Urinary bladder (tissue), 3 donors: ENCODE measurements at regions not wholly inside any gene's neighbourhood (a gene's known extent, or its start where the extent isn't known, plus 50 kb on each side); places are given as distances from the start of the nearest gene placed in this dataset.

ENCODE experiments used
- DNase-seq: peaks from one replicate; pipeline ENCODE4 v3.0.0-alpha.2; 2015; ENCODE audit errors: extremely low spot score
- H3K27ac ChIP-seq: one replicate; pipeline ENCODE4 v1.5.1; 2013; ENCODE audit warnings: low read depth, mild to moderate bottlenecking, moderate library complexity
- H3K36me3 ChIP-seq: one replicate; pipeline ENCODE4 v1.6.1; 2013; ENCODE audit warnings: mild to moderate bottlenecking, moderate library complexity; ENCODE audit not compliant: insufficient read depth
- H3K4me1 ChIP-seq: one replicate; pipeline ENCODE4 v1.6.1; 2013; ENCODE audit warnings: mild to moderate bottlenecking, moderate library complexity; ENCODE audit not compliant: insufficient read depth
- H3K4me3 ChIP-seq: one replicate; pipeline ENCODE4 v1.5.1; 2013; ENCODE audit warnings: low read depth, low read length
- WGBS: extraction: QIAGEN DNeasy Blood & Tissue Kit; methylation state at CpG from one replicate; pipeline ENCODE4 v1.1.7; 2013; 5-methylcytosine and 5-hydroxymethylcytosine counted together
- donor health status: healthy with polysubstance abuse.
- donor health status: healthy.

- H3K27ac ChIP-seq = no peak overlapping the region
- no peaks in the 10 kb centered on the region for H3K36me3 ChIP-seq
- H3K4me1 ChIP-seq = no peaks in the 10 kb centered on the region
- no peak overlapping the region for H3K4me3 ChIP-seq
- DNase-seq = no peak
- 53% methylated on average over 6 of the region's 6 CpGs for WGBS
Measured at GRCh38 chr12:114302606-114303315, 103.2 kb downstream of the TBX5 start.

DNA sequence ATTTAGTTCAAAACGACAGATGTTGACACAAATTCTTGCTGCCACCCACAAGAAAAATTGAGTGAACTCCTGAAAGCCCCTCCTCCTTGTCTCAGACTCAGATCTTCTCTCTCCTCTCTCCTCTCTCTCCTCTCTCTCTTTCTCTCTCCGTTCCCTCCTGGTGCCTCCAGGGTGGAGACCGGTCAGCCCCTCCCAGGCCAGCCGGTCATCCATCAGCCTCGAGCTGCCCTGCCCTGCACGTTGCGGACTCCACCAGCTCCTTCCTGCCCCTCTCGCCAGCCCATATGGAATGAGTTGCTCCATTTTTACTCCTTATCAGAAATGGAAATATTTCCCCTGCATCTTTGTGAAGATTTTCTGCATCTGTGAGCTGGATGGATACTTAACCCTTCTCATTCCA, 103.8 kb downstream of the TBX5 start:
- Histone ChIP-seq H3K27ac (no peak overlapping the region), H3K4me3 (no peak overlapping the region), H3K36me3 (no peaks in the 10 kb centered on the region), H3K4me1 (no peaks in the 10 kb centered on the region)
- no peak for DNase-seq
- 21% methylated on average over 8 of the region's 8 CpGs for WGBS

GRCh38 chr12:114294303-114294685, 111.7 kb downstream of the TBX5 start:
- no peak for DNase-seq
- H3K27ac ChIP-seq = no peak overlapping the region

DNA sequence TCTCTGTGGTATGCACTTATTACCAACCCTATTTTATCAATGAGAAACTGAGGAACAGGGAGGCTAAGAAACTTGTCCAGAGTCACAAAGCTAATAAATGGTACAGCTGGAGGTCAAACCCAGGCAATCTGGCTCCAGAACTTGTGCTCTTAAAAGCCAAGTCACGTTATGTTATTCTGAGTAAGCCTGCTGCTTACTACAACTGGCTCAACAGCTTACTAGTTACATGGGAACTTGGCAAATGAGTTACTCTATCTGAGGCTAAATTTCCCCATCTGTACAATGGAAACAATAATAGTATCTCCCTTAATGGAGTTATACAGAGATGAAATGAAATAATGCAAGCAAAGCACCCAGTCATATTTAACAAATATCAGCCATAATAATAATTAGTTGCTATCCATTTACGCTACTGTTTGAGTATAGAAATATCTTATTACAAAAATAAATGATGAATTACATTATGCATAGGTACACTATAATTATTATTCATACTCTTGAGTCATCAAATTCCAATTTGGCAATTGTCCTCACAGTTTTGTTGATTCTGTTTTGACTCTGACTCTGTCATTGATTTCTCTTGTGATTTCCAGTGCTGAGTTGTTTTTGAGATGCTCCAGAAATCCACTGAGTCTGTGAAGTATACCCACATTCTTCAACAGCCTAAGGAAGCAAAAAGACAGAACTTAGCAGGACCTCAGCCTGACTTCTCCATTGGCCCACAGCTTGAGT, 112.2 kb downstream of the TBX5 start:
- Histone ChIP-seq H3K36me3 (no peaks in the 10 kb centered on the region), H3K27ac (no peak overlapping the region), H3K4me1 (no peaks in the 10 kb centered on the region), H3K4me3 (no peak overlapping the region)
- DNase-seq = no peak
- 71% methylated on average over 2 of the region's 2 CpGs for WGBS

More at GRCh38 chr12:114294303-114294685, 111.7 kb downstream of the TBX5 start:
- 92% methylated on average over 3 of the region's 3 CpGs for WGBS
- Histone ChIP-seq H3K4me3 (no peak overlapping the region), H3K36me3 (no peaks in the 10 kb centered on the region), H3K4me1 (no peaks in the 10 kb centered on the region)

- Histone ChIP-seq H3K4me3 (no peak overlapping the region), H3K4me1 (no peaks in the 10 kb centered on the region)
- whole genome bisulfite sequencing = 90% methylated on average over 3 of the region's 3 CpGs
Measured at GRCh38 chr12:114293073-114293472, 112.9 kb downstream of the TBX5 start.

DNA sequence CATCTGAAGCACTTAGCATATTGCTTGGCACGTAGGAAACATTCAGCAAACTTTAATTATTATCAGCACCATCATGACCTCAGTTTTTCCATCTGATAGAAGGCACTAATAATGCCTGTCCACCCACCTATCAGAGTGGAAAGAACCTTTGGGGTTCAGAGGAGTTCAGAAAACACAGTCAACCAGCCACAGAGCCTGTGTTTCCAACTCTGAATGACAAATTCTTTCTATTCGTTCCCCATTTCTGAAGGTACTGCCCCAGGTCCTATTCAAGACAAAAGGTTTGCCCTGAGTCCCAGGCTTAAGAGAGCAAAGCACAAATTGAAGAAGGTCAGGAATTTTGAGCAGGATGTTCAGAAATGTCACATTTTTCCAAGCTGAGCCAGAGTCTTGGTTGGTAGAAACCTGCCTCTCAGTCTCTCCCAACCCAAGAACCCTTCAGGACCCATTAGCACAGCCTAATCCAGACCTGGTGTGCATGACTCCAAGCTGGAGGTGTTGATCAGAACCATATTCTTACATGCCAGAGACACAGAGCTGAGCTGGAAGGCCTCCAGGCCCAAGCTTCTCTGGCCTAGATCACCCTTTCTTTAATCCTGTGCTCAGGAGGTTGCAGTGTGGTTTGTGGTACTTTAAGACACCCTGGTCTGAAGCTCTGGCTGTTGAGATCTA, 114.4 kb downstream of the TBX5 start:
- no peaks in the 10 kb centered on the region for H3K36me3 ChIP-seq
- no peak for DNase-seq
- WGBS = 85% methylated on average over 2 of the region's 2 CpGs
- H3K4me3 ChIP-seq = no peak overlapping the region
- H3K4me1 ChIP-seq = no peaks in the 10 kb centered on the region
- H3K27ac ChIP-seq = no peak overlapping the region

More at GRCh38 chr12:114293073-114293472, 112.9 kb downstream of the TBX5 start:
- Histone ChIP-seq H3K36me3 (no peaks in the 10 kb centered on the region), H3K27ac (no peak overlapping the region)
- DNase-seq = no peak

GRCh38 chr12:114287821-114288525, 118.0 kb downstream of the TBX5 start:
- Histone ChIP-seq H3K36me3 (no peaks in the 10 kb centered on the region), H3K4me1 (no peaks in the 10 kb centered on the region), H3K27ac (no peak overlapping the region), H3K4me3 (no peak overlapping the region)
- 83% methylated on average over 3 of the region's 3 CpGs for WGBS
- DNase-seq = no peak

- no peak overlapping the region for H3K27ac ChIP-seq
- 84% methylated on average over 2 of the region's 2 CpGs for WGBS
- no peaks in the 10 kb centered on the region for H3K4me1 ChIP-seq
- no peak overlapping the region for H3K4me3 ChIP-seq
- H3K36me3 ChIP-seq = no peaks in the 10 kb centered on the region
- no peak for DNase-seq
Measured at GRCh38 chr12:114286145-114286544, 119.8 kb downstream of the TBX5 start.

GRCh38 chr12:114285554-114285953, 120.4 kb downstream of the TBX5 start:
- H3K27ac ChIP-seq = no peak overlapping the region
- no peak overlapping the region for H3K4me3 ChIP-seq
- DNase-seq = no peak
- WGBS = 57% methylated on average over 1 of the region's 1 CpG
- no peaks in the 10 kb centered on the region for H3K4me1 ChIP-seq
- no peaks in the 10 kb centered on the region for H3K36me3 ChIP-seq

GRCh38 chr12:114284041-114284440, 121.9 kb downstream of the TBX5 start:
- DNase-seq = no peak
- H3K27ac ChIP-seq = no peak overlapping the region
- no peak overlapping the region for H3K4me3 ChIP-seq
- WGBS = 63% methylated on average over 4 of the region's 4 CpGs
- no peaks in the 10 kb centered on the region for H3K36me3 ChIP-seq
- no peaks in the 10 kb centered on the region for H3K4me1 ChIP-seq

- WGBS = 47% methylated on average over 3 of the region's 3 CpGs
- Histone ChIP-seq H3K4me3 (no peak overlapping the region), H3K36me3 (no peaks in the 10 kb centered on the region), H3K4me1 (no peaks in the 10 kb centered on the region), H3K27ac (no peak overlapping the region)
- no peak for DNase-seq
Measured at GRCh38 chr12:114275932-114276785, 129.8 kb downstream of the TBX5 start.

DNA sequence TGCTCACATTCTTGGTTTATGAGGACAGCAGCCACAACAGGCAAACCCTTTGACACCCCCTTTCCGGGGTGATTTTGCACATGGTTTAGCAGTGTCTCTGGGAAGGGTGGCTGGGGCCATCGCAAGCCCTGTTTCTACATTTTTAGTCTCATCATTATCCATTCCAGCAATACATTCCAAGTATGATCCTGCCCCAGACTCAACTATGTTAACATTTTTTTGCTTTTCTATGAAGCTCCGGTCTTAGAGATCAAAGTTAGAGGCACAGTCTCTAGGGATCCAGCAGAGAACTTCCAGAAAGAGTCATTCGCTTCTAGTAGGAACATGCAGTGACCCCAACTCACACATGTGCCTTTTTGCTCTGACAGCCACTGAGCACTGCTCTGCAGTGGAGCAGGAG, 130.9 kb downstream of the TBX5 start:
- H3K4me3 ChIP-seq = no peak overlapping the region
- 51% methylated on average over 4 of the region's 4 CpGs for WGBS
- H3K27ac ChIP-seq = no peak overlapping the region
- H3K36me3 ChIP-seq = no peaks in the 10 kb centered on the region
- DNase-seq = no peak
- H3K4me1 ChIP-seq = no peaks in the 10 kb centered on the region

GRCh38 chr12:114274131-114274530, 131.8 kb downstream of the TBX5 start:
- WGBS = 50% methylated on average over 1 of the region's 1 CpG
- H3K4me1 ChIP-seq = no peaks in the 10 kb centered on the region
- no peak overlapping the region for H3K27ac ChIP-seq
- no peak overlapping the region for H3K4me3 ChIP-seq
- H3K36me3 ChIP-seq = no peaks in the 10 kb centered on the region
- no peak for DNase-seq
